ENCODE measurements at regions not wholly inside any gene's neighbourhood (a gene's known extent, or its start where the extent isn't known, plus 50 kb on each side); places are given as distances from the start of the nearest gene placed in this dataset.

- H3K4me3 Mint-ChIP-seq, result no peak overlapping the region
- ATAC-seq (no peak), DNase-seq (ENCODE audit: low spot score) (no peak)
- peaks cover 29 to 35% of the 10 kb centered on the region in 2 donors for H3K4me1 Mint-ChIP-seq (ENCODE audit: low read depth in 2 of 2)
- no peaks in the 10 kb centered on the region for H3K36me3 Mint-ChIP-seq
- H3K27ac Mint-ChIP-seq, result peak overlapping the region; percentile 15 to 38
- H3K27me3 Mint-ChIP-seq, result peaks cover 0 to 6% of the 10 kb centered on the region in 2 donors
- no peaks in the 10 kb centered on the region for H3K9me3 Mint-ChIP-seq
These were observed 158.7 kb upstream of the JARID2 start for GRCh38 chr6:15087186-15087589.

- Mint-ChIP-seq H3K4me3 (no peak overlapping the region), H3K27me3 (peaks cover 4 to 9% of the 10 kb centered on the region in 2 donors), H3K27ac (peak overlapping the region in 1 of 2 donors; percentile 42), H3K4me1 (ENCODE audit: low read depth in 2 of 2) (peaks cover 23 to 28% of the 10 kb centered on the region in 2 donors), H3K36me3 (no peaks in the 10 kb centered on the region), H3K9me3 (no peaks in the 10 kb centered on the region)
- no peak for DNase-seq (ENCODE audit: low spot score)
- no peak for ATAC-seq
These were observed 156.8 kb upstream of the JARID2 start for GRCh38 chr6:15088904-15089568.

GRCh38 chr6:15089569-15090144 lies 156.2 kb upstream of the JARID2 start:
- no peak for DNase-seq (ENCODE audit: low spot score)
- no peak for ATAC-seq
- Mint-ChIP-seq H3K9me3 (no peaks in the 10 kb centered on the region), H3K4me3 (no peak overlapping the region), H3K4me1 (ENCODE audit: low read depth in 2 of 2) (peaks cover 21 to 22% of the 10 kb centered on the region in 2 donors), H3K27ac (peak overlapping the region in 1 of 2 donors; percentile 42), H3K36me3 (no peaks in the 10 kb centered on the region), H3K27me3 (peaks cover 6 to 9% of the 10 kb centered on the region in 2 donors)

- no peaks in the 10 kb centered on the region for H3K9me3 Mint-ChIP-seq
- ATAC-seq, result no peak
- H3K27me3 Mint-ChIP-seq, result peaks cover 6 to 9% of the 10 kb centered on the region in 2 donors
- no peak for DNase-seq (ENCODE audit: low spot score)
- H3K27ac Mint-ChIP-seq, result no peak overlapping the region
- H3K4me1 Mint-ChIP-seq (ENCODE audit: low read depth in 2 of 2), result peaks cover 16 to 22% of the 10 kb centered on the region in 2 donors
- no peak overlapping the region for H3K4me3 Mint-ChIP-seq
- H3K36me3 Mint-ChIP-seq, result no peaks in the 10 kb centered on the region
These were observed 155.7 kb upstream of the JARID2 start for GRCh38 chr6:15090145-15090579.

GRCh38 chr6:15090745-15091384 lies 155.0 kb upstream of the JARID2 start:
- Mint-ChIP-seq H3K9me3 (no peaks in the 10 kb centered on the region), H3K4me3 (no peak overlapping the region), H3K27ac (no peak overlapping the region), H3K36me3 (no peaks in the 10 kb centered on the region), H3K4me1 (ENCODE audit: low read depth in 2 of 2) (peaks cover 18 to 22% of the 10 kb centered on the region in 2 donors), H3K27me3 (peaks cover 6 to 9% of the 10 kb centered on the region in 2 donors)
- ATAC-seq, result no peak
- DNase-seq (ENCODE audit: low spot score), result no peak

GRCh38 chr6:15096894-15097837 lies 148.7 kb upstream of the JARID2 start:
- peaks cover 7 to 13% of the 10 kb centered on the region in 2 donors for H3K4me1 Mint-ChIP-seq (ENCODE audit: low read depth in 2 of 2)
- H3K4me3 Mint-ChIP-seq, result no peak overlapping the region
- H3K9me3 Mint-ChIP-seq, result no peaks in the 10 kb centered on the region
- H3K27me3 Mint-ChIP-seq, result peaks cover 3 to 6% of the 10 kb centered on the region in 2 donors
- no peak for DNase-seq (ENCODE audit: low spot score)
- no peaks in the 10 kb centered on the region for H3K36me3 Mint-ChIP-seq
- ATAC-seq, result peak in 1 of 2 donors; percentile 28
- H3K27ac Mint-ChIP-seq, result peak overlapping the region; percentile 31 to 71

GRCh38 chr6:15101130-15101529 lies 144.7 kb upstream of the JARID2 start:
- Mint-ChIP-seq H3K27me3 (peaks cover 0 to 4% of the 10 kb centered on the region in 2 donors), H3K36me3 (peaks cover 5% of the 10 kb centered on the region), H3K4me1 (ENCODE audit: low read depth in 2 of 2) (peaks cover 7 to 10% of the 10 kb centered on the region in 2 donors), H3K9me3 (peaks cover 3% of the 10 kb centered on the region), H3K27ac (no peak overlapping the region), H3K4me3 (no peak overlapping the region)
- DNase-seq (ENCODE audit: low spot score) (no peak), ATAC-seq (no peak)

- ATAC-seq (no peak), DNase-seq (ENCODE audit: low spot score) (no peak)
- Mint-ChIP-seq H3K27ac (peak overlapping the region in 1 of 2 donors; percentile 54), H3K9me3 (peaks cover 3% of the 10 kb centered on the region), H3K27me3 (peaks cover 0 to 4% of the 10 kb centered on the region in 2 donors), H3K36me3 (peaks cover 5% of the 10 kb centered on the region), H3K4me3 (no peak overlapping the region), H3K4me1 (ENCODE audit: low read depth in 2 of 2) (peaks cover 1 to 4% of the 10 kb centered on the region in 2 donors)
These were observed 143.6 kb upstream of the JARID2 start for GRCh38 chr6:15102241-15102640.

- H3K4me1 Mint-ChIP-seq (ENCODE audit: low read depth in 2 of 2), result peaks cover 5 to 8% of the 10 kb centered on the region in 2 donors
- peak overlapping the region in 1 of 2 donors; percentile 65 for H3K27ac Mint-ChIP-seq
- peaks cover 5% of the 10 kb centered on the region for H3K36me3 Mint-ChIP-seq
- H3K4me3 Mint-ChIP-seq, result no peak overlapping the region
- ATAC-seq (no peak), DNase-seq (ENCODE audit: low spot score) (no peak)
- H3K27me3 Mint-ChIP-seq, result peaks cover 0 to 4% of the 10 kb centered on the region in 2 donors
- H3K9me3 Mint-ChIP-seq, result peaks cover 3% of the 10 kb centered on the region
These were observed 138.8 kb upstream of the JARID2 start for GRCh38 chr6:15106958-15107643.

- H3K9me3 Mint-ChIP-seq, result peaks cover 3% of the 10 kb centered on the region
- peaks cover 0 to 4% of the 10 kb centered on the region in 2 donors for H3K27me3 Mint-ChIP-seq
- peaks cover 5 to 8% of the 10 kb centered on the region in 2 donors for H3K4me1 Mint-ChIP-seq (ENCODE audit: low read depth in 2 of 2)
- H3K27ac Mint-ChIP-seq, result no peak overlapping the region
- peaks cover 5% of the 10 kb centered on the region for H3K36me3 Mint-ChIP-seq
- no peak for ATAC-seq
- no peak for DNase-seq (ENCODE audit: low spot score)
- H3K4me3 Mint-ChIP-seq, result no peak overlapping the region
These were observed 138.1 kb upstream of the JARID2 start for GRCh38 chr6:15107644-15108382.

GRCh38 chr6:15108383-15108715 lies 137.5 kb upstream of the JARID2 start:
- Mint-ChIP-seq H3K4me1 (ENCODE audit: low read depth in 2 of 2) (peaks cover 5 to 8% of the 10 kb centered on the region in 2 donors), H3K9me3 (peaks cover 3% of the 10 kb centered on the region), H3K36me3 (peaks cover 5% of the 10 kb centered on the region), H3K4me3 (no peak overlapping the region), H3K27me3 (peaks cover 0 to 4% of the 10 kb centered on the region in 2 donors), H3K27ac (no peak overlapping the region)
- DNase-seq (ENCODE audit: low spot score), result no peak
- no peak for ATAC-seq

- Mint-ChIP-seq H3K36me3 (peaks cover 5% of the 10 kb centered on the region), H3K4me3 (no peak overlapping the region), H3K27me3 (no peaks in the 10 kb centered on the region), H3K27ac (no peak overlapping the region), H3K4me1 (ENCODE audit: low read depth in 2 of 2) (peaks cover 4 to 5% of the 10 kb centered on the region in 2 donors), H3K9me3 (peaks cover 3% of the 10 kb centered on the region)
- DNase-seq (ENCODE audit: low spot score) (no peak), ATAC-seq (no peak)
These were observed 136.4 kb upstream of the JARID2 start for GRCh38 chr6:15109338-15110090.
